ENCODE measurements at regions not wholly inside any gene's neighbourhood (a gene's known extent, or its start where the extent isn't known, plus 50 kb on each side); places are given as distances from the start of the nearest gene placed in this dataset.

GRCh38 chr4:36402008-36402758, 120.8 kb downstream of the DTHD1 start:
- TF ChIP-seq, protein P1, sequence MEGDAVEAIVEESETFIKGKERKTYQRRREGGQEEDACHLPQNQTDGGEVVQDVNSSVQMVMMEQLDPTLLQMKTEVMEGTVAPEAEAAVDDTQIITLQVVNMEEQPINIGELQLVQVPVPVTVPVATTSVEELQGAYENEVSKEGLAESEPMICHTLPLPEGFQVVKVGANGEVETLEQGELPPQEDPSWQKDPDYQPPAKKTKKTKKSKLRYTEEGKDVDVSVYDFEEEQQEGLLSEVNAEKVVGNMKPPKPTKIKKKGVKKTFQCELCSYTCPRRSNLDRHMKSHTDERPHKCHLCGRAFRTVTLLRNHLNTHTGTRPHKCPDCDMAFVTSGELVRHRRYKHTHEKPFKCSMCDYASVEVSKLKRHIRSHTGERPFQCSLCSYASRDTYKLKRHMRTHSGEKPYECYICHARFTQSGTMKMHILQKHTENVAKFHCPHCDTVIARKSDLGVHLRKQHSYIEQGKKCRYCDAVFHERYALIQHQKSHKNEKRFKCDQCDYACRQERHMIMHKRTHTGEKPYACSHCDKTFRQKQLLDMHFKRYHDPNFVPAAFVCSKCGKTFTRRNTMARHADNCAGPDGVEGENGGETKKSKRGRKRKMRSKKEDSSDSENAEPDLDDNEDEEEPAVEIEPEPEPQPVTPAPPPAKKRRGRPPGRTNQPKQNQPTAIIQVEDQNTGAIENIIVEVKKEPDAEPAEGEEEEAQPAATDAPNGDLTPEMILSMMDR (IDR thresholded peaks at IDR 0.05; ENCODE audit: low read depth, low read length, poor library complexity, severe bottlenecking): no peak
- TF ChIP-seq EZH2phosphoT487 (IDR thresholded peaks at IDR 0.05; ENCODE audit: borderline replicate concordance, low read length): no peak
